ENCODE measurements at regions not wholly inside any gene's neighbourhood (a gene's known extent, or its start where the extent isn't known, plus 50 kb on each side); places are given as distances from the start of the nearest gene placed in this dataset.

GRCh38 chr2:187271825-187272224 lies 176.2 kb downstream of the CALCRL start:
- TF ChIP-seq CTCF (IDR thresholded peaks at IDR 0.05), result no peak
- no peak for TF ChIP-seq POLR2A (IDR thresholded peaks at IDR 0.05)

All from tibial nerve (tissue), 3 donors.